HL-60/S4 treated with phorbol 12-myristate 13-acetate at 8.2 ng/mL for 4 days and 3 days (cell line): ENCODE measurements at regions not wholly inside any gene's neighbourhood (a gene's known extent, or its start where the extent isn't known, plus 50 kb on each side); places are given as distances from the start of the nearest gene placed in this dataset.

Experiments
- in situ Hi-C: fragments of 300-500 bp; cut with MboI; formaldehyde crosslinking; loops from 2 replicates; pipeline ENCODE4 v1.15.0; 2022; ENCODE audit warnings: low sequenced_read_pairs

- in situ Hi-C loops: no loop called here
Observed at GRCh38 chr16:82504836-82505235, 121.9 kb upstream of the CDH13 start.

DNA sequence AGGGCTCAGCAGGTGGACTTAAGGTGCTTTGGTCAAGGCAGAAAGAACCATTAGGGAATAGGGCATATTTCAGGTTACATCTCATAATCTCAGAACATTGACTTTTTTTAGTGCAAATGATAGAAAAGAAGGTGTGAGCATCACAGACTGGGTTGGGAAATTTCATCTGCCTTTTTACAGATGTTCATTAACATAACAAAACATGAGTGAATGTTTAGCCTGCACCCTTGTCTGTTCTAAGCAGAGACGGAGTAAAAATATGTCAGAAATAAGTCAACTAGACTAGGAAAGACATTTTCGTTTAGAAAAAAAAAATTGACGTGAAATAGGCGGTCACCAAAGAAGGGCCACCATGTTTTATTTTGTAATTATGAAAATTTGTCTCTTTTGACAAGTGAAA, 127.5 kb upstream of the CDH13 start:
- in situ Hi-C loops: no loop called here

GRCh38 chr16:82497139-82497538, 129.6 kb upstream of the CDH13 start:
- in situ Hi-C loops: no loop called here

DNA sequence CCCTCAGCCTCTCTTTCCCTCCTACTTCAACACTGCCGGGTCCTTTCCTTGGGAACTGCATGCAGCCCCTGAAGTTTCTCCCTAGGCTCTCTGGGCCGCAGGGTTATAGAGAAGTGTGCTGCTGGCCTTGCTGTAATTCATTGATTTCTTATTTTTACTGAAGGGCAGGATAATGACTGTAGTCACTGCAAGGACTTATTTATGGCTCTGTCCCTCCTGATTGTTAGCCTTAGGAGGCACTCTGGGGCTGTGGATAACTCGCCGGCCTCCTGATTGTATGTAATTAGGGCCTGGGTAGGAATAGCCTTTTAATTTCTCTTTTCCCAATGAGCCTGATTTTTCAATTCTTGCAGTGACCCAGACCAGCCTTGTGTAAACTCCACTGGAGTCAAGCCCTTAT, 138.3 kb upstream of the CDH13 start:
- in situ Hi-C loops: no loop called here

- in situ Hi-C loops: no loop called here
Observed at GRCh38 chr16:82481455-82481854, 145.3 kb upstream of the CDH13 start.

GRCh38 chr16:82476786-82477185, 150.0 kb upstream of the CDH13 start:
- in situ Hi-C loops: no loop called here

DNA sequence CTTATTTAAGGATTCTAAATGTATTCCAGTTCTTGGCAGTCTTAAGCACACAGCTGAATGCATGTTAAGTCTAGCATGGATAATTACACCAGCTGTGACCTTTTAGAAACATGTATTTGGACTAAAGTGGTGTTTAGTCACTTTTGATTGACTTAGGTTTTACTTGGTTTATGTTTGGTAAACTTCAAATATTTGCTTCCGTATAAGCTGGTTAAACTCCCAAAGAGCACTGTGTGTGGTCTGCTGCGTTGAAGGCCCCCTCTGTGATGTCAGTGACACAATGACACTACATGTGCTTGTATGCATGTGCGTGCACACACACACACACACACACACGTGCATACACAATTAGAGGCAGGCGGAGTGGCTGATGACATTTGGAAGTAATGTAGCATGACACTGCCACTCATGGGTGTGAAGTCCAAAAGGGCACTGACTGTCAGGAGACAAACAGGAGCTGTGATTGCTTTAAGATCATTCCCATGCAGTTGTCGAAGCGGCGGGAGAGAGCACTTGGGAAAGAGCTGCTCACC, 156.1 kb upstream of the CDH13 start:
- in situ Hi-C loops: no loop called here

- in situ Hi-C loops: no loop called here
Observed at GRCh38 chr16:82470016-82470415, 156.8 kb upstream of the CDH13 start.

GRCh38 chr16:82464187-82464586, 162.6 kb upstream of the CDH13 start:
- in situ Hi-C loops: no loop called here

GRCh38 chr16:82460766-82461165, 166.0 kb upstream of the CDH13 start:
- in situ Hi-C loops: no loop called here

- in situ Hi-C loops: no loop called here
Observed at GRCh38 chr16:82459580-82460256, 167.1 kb upstream of the CDH13 start.

- in situ Hi-C loops: no loop called here
Observed at GRCh38 chr16:82456683-82457082, 170.1 kb upstream of the CDH13 start.

DNA sequence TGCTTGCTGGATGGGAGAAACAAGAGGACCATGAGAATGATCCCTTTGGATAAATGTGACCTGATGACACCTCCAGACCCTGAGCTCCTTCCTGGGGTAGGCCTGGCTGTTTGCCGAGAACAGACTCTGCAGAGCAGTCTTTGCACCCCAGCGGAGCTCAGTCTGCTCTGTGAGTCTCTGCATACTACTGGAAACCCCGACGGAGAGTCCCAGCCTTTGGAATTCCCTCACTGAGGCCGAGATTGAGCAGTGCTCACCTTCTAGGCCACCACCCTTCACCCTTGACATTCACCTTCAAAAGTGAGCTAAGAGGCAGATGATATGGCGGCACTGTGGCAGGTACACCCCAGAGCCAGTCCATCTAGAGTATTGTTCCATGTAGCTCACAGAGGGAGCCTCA, 172.2 kb upstream of the CDH13 start:
- in situ Hi-C loops: no loop called here

DNA sequence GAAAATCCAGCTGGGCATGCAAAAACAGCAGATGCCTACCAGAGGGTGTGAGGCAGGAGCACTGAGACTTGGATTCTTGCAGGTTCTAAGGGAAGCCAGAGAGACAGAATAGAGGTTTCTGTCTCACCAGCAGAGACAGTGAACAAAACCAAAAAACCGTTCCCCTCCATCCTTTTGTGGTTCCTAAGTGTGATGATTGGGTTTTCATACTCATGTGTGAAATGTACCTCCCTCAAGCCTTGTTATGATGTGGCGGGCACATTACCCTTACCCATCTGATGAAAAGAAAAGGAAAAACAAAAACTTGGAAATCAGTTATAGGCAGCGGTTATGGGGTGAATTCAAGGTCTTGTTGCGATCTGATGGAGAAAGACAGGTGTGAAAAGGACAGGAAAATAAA, 172.6 kb upstream of the CDH13 start:
- in situ Hi-C loops: no loop called here

DNA sequence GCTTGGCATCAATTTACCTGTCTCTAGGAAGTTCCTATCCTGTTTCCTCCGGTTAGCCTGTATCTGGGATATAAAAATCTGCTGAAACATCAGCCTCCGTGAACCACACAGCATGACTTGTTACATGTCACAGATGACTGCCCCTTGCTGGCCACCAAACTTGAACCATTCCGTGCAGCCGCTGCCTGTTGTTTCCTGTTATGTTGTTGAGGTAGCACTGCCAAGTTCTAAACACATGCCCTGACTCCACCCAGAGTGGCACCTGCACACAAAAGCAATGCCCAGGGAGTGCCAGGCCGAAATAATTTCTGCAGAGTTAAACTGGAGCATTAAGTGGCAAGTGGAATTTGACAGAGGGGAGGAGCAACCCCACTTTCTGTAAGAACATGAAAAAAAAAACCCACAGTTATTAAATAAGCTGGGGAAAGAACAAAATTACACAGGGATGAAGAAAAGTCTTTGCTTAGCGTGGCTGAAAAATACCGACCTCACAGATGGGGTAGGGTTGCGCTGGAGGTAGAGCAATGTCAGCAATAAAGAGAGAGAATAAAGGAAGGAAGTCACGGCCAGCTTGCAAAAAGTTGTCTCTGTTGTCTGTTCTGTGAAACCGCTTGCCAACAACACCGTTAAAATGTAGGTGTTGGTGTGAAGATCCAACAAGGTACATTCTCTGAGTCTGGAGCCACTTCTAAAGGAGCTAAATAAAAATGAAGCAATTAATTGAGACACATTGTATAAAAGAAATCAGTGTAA, 174.6 kb upstream of the CDH13 start:
- in situ Hi-C loops: no loop called here

GRCh38 chr16:82451449-82451848, 175.3 kb upstream of the CDH13 start:
- in situ Hi-C loops: no loop called here

DNA sequence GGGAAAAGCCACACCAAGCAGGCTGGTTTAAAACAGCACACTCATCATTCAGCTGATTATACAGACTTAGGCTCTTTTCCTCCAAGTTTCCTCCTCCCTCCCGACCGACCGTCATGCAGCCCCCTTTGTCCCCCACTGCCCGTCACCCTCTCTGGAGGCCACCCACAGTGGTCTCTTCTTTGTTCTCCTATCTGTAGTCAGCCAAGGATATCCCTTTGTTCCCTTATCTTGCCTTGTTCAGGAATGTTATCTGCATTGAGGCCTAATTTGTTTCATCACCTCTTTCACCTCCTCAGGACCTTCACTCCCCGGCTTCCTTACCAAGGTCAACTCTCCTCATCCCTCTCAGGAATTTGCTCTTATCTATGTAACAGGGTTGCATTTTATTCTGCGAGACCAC, 186.4 kb upstream of the CDH13 start:
- in situ Hi-C loops: no loop called here

GRCh38 chr16:82439678-82440293, 187.0 kb upstream of the CDH13 start:
- in situ Hi-C loops: no loop called here

- in situ Hi-C loops: no loop called here
Observed at GRCh38 chr16:82433042-82433441, 193.7 kb upstream of the CDH13 start.

- in situ Hi-C loops: no loop called here
Observed at GRCh38 chr16:82432261-82432660, 194.5 kb upstream of the CDH13 start.

GRCh38 chr16:82425661-82426060, 201.1 kb upstream of the CDH13 start:
- in situ Hi-C loops: no loop called here

GRCh38 chr16:82421851-82422250, 204.9 kb upstream of the CDH13 start:
- in situ Hi-C loops: no loop called here
